Psoas muscle (tissue), 7 donors: ENCODE measurements at regions not wholly inside any gene's neighbourhood (a gene's known extent, or its start where the extent isn't known, plus 50 kb on each side); places are given as distances from the start of the nearest gene placed in this dataset.

Experiments
- ATAC-seq, 4 donors: fragments of 200-7000 bp; cut with Tn5 transposase; one replicate each; pipeline ENCODE4 v1.9.1; 2020; ENCODE audit warnings: moderate library complexity in 3 of 4, mild to moderate bottlenecking in 2 of 4
- DNase-seq, 2 donors: peaks; one replicate each; pipeline ENCODE4 v3.0.0-alpha.2; 2020
- H3K27ac ChIP-seq: fragments of 200-600 bp; one replicate; pipeline ENCODE4 v1.8.0; 2022
- H3K27me3 ChIP-seq, 3 donors: fragments of 200-600 bp in 1 of 3; one replicate each; pipeline versions ENCODE4 v1.6.1 to v1.8.0; 2013 to 2022; ENCODE audit warnings: low read length in 2 of 3, mild to moderate bottlenecking in 2 of 3, moderate library complexity in 1 of 3; ENCODE audit not compliant: insufficient read depth in 3 of 3
- H3K36me3 ChIP-seq, 2 donors: fragments of 200-600 bp in 1 of 2; one replicate each; pipeline versions ENCODE4 v1.6.1 to v1.8.0; 2013 to 2022; ENCODE audit warnings: low read depth in 1 of 2, mild to moderate bottlenecking in 1 of 2, moderate library complexity in 1 of 2; ENCODE audit not compliant: insufficient read depth in 1 of 2
- H3K4me1 ChIP-seq: fragments of 200-600 bp; one replicate; pipeline ENCODE4 v1.8.0; 2022
- H3K4me3 ChIP-seq: fragments of 200-600 bp; one replicate; pipeline ENCODE4 v1.8.0; 2022; ENCODE audit warnings: mild to moderate bottlenecking
- H3K9me3 ChIP-seq: fragments of 200-600 bp; one replicate; pipeline ENCODE4 v1.8.0; 2022
- CTCF ChIP-seq: fragments of 200-600 bp; IDR thresholded peaks from one replicate; pipeline ENCODE4 v1.8.0; 2022; ENCODE audit warnings: antibody characterized with exemption
- WGBS, 3 donors: extraction: QIAGEN DNeasy Blood & Tissue Kit; methylation state at CpG; one replicate each; pipeline versions ENCODE4 v1.1.6 to v1.1.7; 2013; 5-methylcytosine and 5-hydroxymethylcytosine counted together
- intact Hi-C, 2 donors: fragments of 100-400 bp; cut with DNase I; formaldehyde crosslinking; loops; one replicate each; pipeline versions ENCODE4 v1.11.0 to v1.14.2; 2022
- donor health status: healthy with polysubstance abuse.
- donor health status: DM: no; HTN: no; CAD: no; lungs with moderate emphysema.
- donor health status: Bipolar disorder and iron deficiency.
- donor health status: healthy.
- donor health status: DM: yes; HTN: yes; CAD: no.
- donor health status: DM: no; HTN: no; CAD: no.
- donor health status: DM: yes; HTN: yes; CAD: no.

DNA sequence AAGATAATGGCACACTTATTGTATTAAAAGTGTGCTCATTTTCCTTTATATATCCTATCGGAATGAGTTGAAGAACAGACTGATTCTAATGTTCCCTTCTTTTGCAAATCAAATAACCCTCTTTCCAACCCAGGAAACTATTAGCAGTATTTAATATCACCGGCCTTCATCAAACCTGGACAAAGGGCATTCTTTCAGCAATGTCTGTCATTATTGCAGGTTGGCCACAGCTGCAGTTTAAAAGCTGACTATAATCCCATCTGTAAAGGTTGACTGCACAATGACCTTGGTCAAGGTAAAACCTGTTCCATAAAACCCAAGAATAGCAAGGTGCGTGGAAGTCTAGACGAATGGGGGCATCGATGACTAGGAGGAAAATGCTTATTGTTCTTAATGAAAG lies 472.3 kb upstream of the SOX5 start:
- ATAC-seq (no peak), DNase-seq (no peak)
- TF ChIP-seq CTCF: no peak
- no peaks in the 10 kb centered on the region for H3K9me3 ChIP-seq
- H3K27me3 ChIP-seq: no peaks in the 10 kb centered on the region
- 77 to 88% (median 78%) methylated on average over 5 of the region's 5 CpGs for WGBS, 3 donors
- H3K4me3 ChIP-seq: no peak overlapping the region
- H3K27ac ChIP-seq: no peak overlapping the region
- H3K4me1 ChIP-seq: no peaks in the 10 kb centered on the region
- H3K36me3 ChIP-seq: no peaks in the 10 kb centered on the region
- intact Hi-C loops: no loop called here

- intact Hi-C loops: no loop called here
- Histone ChIP-seq H3K27me3 (no peaks in the 10 kb centered on the region), H3K27ac (no peak overlapping the region), H3K4me3 (no peak overlapping the region), H3K4me1 (no peaks in the 10 kb centered on the region), H3K9me3 (no peaks in the 10 kb centered on the region), H3K36me3 (no peaks in the 10 kb centered on the region)
- no peak for TF ChIP-seq CTCF
- DNase-seq (no peak), ATAC-seq (no peak)
- WGBS, 3 donors: 22 to 39% (median 24%) methylated on average over 1 of the region's 1 CpG
Measured at GRCh38 chr12:24418157-24418556, 468.7 kb upstream of the SOX5 start.

GRCh38 chr12:24416423-24417109 lies 467.1 kb upstream of the SOX5 start:
- 83 to 86% (median 86%) methylated on average over 7 of the region's 7 CpGs for WGBS, 3 donors
- intact Hi-C loops: no loop called here
- no peak for TF ChIP-seq CTCF
- DNase-seq: no peak
- Histone ChIP-seq H3K4me1 (no peaks in the 10 kb centered on the region), H3K36me3 (no peaks in the 10 kb centered on the region), H3K9me3 (no peaks in the 10 kb centered on the region), H3K27me3 (no peaks in the 10 kb centered on the region), H3K27ac (no peak overlapping the region), H3K4me3 (no peak overlapping the region)
- ATAC-seq: no peak

GRCh38 chr12:24415934-24416333 lies 466.5 kb upstream of the SOX5 start:
- no peak overlapping the region for H3K27ac ChIP-seq
- ATAC-seq (no peak), DNase-seq (no peak)
- no peak for TF ChIP-seq CTCF
- no peaks in the 10 kb centered on the region for H3K36me3 ChIP-seq
- WGBS, 3 donors: 79 to 84% (median 82%) methylated on average over 6 of the region's 6 CpGs
- no peaks in the 10 kb centered on the region for H3K4me1 ChIP-seq
- H3K27me3 ChIP-seq: no peaks in the 10 kb centered on the region
- no peaks in the 10 kb centered on the region for H3K9me3 ChIP-seq
- intact Hi-C loops: no loop called here
- H3K4me3 ChIP-seq: no peak overlapping the region

GRCh38 chr12:24414480-24414879 lies 465.0 kb upstream of the SOX5 start:
- WGBS, 3 donors: 53 to 55% (median 54%) methylated on average over 5 of the region's 5 CpGs
- no peaks in the 10 kb centered on the region for H3K27me3 ChIP-seq
- H3K36me3 ChIP-seq: no peaks in the 10 kb centered on the region
- H3K9me3 ChIP-seq: no peaks in the 10 kb centered on the region
- DNase-seq (no peak), ATAC-seq (no peak)
- TF ChIP-seq CTCF: no peak
- intact Hi-C loops: no loop called here
- H3K27ac ChIP-seq: no peak overlapping the region
- H3K4me1 ChIP-seq: no peaks in the 10 kb centered on the region
- H3K4me3 ChIP-seq: no peak overlapping the region
